SK-MEL-5 (cell line): ENCODE measurements at regions not wholly inside any gene's neighbourhood (a gene's known extent, or its start where the extent isn't known, plus 50 kb on each side); places are given as distances from the start of the nearest gene placed in this dataset.

ENCODE experiments used
- DNase-seq: peaks from one replicate; pipeline ENCODE4 v3.0.0-alpha.2; 2016; ENCODE audit warnings: low read depth, low spot score
- in situ Hi-C: cut with HindIII; loops from 2 replicates; pipeline ENCODE4 v1.10.0; 2016; ENCODE audit warnings: low sequenced_read_pairs, high pct_unique_total_duplicates, low pct_unique_long_range_greater_than_20kb

DNA sequence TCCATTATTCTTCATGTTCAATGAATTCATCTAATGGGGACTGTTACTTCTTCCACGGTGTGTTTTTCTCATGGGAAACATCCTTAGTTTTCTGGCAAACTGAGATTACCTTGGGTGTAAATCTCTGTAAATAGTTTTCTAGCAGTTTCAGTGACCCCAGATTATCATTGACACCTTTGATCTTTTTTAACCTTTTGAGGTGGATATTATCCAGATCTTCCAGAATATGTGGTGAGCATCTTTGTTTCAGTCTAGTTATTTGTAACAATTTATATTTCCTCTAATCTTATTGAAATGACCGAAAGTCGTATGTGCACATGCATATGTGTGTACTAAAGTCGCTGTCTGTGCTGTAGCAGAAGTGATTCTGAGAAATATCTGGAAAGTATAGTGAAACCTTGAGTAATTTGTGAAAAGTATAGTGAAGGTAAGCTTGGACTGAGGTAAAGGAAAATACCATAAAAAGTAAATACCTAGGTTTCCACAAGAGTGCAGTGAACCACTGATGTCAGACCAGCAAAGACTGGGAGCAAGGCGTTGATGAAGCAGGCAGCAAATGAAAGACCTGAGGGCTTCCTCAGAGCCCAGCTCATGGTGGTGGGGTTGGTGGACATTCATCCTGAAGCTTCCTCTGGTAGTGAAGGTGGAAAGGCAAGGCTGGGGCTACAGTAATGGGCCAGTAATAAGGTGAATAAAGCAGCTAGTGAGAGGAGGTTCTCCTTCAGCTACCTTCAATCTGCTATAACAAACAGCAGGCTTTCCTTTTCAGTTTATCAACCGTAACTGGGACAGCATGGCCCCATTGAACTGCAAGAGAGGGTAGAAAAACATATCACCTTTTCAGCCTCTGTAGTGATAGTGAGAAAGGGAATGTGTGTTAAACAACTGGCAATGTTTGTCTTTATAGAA, 480.2 kb upstream of the FBXO33 start:
- in situ Hi-C loops, result no loop called here
- DNase-seq, result no peak

DNA sequence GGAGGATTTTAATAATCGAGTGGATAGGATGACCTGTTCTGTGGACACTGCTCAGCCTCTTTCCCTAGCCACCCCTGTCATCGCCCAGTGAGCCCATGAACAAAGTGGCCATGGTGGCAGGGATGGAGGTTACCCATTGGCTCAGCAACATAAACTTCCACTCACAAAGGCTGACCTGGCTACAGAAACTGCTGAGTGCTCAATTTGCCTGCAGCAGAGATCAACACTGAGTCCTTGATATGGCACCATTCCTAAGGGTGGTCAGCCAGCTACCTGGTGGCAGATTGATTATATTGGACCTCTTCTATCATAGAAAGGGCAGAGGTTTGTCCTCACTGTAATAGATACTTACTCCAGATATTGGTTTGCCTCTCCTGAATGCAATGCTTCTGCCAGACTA, 465.4 kb upstream of the FBXO33 start:
- no peak for DNase-seq
- in situ Hi-C loops, result no loop called here

DNA sequence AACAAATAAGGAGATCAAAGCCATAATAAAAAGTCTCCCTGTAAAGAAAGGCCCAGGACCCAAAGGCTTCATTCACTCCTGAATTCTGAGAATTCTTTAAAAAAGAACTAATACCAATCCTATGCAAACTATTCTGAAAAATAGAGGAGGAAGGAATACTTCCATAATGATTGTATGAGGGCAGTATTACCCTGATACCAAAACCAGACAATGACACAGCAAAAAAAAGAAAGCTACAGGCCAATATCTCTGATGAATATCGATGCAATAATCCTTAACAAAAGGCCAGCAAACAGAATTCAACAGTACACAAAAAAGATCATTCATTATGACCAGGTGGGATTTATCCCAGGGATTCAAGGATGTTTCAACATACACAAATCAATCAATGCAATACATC, 457.8 kb upstream of the FBXO33 start:
- in situ Hi-C loops, result no loop called here
- DNase-seq, result no peak

DNA sequence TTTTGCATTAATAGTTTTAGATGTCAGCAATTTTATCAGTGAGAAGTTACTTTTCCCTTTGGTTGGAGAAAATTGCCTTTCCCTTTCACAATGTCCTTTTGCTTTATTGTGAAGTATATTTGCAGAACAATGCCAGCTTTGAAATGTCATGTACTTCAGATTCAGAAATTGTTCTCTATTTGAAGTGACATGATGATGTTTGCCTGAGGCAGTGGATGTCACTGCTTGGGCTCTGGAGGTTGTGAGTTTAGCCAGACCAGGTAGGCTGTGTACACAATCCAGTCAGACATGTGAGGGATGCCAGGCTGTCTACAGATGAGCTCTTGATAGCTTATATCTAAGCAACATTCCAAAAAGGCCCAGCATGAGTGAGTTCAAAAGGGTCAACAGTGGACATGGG, 451.9 kb upstream of the FBXO33 start:
- in situ Hi-C loops, result no loop called here

DNA sequence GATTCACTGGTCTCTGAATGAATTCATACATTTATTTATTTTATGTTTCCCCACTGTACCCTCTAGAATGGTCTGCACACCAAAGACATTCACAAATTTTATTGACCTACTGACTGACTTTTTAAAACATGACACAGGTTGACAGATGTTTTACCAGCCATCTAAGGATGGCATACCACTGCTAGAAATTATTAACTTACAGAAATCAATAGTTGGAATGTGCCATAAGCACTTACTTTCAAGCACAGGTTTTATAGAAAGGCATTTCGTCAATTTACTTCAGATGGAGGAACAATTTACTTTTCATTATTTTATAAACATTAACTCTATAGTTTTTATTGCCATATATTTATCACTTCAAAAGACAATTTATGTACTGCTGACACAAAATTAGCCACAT, 448.7 kb upstream of the FBXO33 start:
- in situ Hi-C loops, result no loop called here

More for the DNA sequence above, 451.9 kb upstream of the FBXO33 start:
- no peak for DNase-seq

DNA sequence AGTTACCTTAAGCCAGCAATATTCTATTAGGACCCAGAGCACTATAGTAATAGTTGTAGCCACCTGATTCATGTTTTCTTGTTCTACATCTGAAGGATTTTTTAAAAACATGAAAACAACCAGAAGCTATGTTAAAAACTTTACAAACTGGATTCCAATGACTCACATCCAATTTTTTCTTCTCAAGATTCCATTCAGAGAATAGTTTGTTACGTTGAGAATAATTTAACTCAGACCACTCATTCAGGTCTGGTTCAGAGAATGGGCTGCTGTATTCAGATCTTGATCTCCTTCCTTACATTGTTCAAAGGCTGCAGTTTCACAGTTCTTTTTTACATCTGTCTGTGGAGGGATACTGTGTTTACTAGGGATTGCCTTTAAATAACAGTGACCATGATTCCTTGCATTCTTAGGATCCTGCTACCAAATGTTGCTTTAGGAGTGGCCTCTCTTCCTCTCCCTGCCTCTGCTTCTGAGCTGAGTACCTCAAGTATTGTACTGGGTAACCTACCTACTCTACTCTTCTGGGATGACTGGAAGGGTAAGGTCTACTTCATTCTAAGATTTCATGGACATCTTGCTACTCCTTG, 448.0 kb upstream of the FBXO33 start:
- in situ Hi-C loops, result no loop called here
- no peak for DNase-seq

More for the DNA sequence above, 448.7 kb upstream of the FBXO33 start:
- DNase-seq, result no peak

DNA sequence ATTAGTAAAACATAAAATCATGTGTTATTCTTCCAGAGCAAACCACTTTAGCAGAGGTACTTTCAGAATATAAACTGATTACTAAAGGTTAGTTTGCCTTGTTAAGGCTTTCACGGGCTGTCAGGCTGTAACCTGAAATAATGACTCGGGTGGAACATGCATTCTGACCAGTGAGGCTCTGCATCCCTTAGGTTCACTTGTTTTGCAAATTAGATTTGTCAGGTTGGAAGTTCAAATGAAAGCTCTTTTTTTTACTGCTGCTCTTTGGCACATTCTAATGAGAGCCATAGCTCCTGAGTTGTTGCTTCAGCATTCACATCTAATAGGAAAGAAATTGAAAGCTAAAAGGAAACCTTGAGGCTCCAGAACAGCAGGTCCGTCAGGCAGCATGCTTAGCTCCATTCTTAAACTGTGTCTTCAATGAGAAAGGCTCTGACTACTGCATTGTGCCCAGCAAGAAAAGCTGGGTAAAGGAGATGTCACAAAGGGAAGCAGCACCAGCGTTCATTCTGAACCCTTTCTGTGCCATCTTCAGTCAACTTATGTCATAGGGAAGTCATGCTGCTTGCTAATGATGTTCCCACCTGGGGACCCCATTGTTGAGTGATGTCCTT, 445.5 kb upstream of the FBXO33 start:
- no peak for DNase-seq
- in situ Hi-C loops, result no loop called here

DNA sequence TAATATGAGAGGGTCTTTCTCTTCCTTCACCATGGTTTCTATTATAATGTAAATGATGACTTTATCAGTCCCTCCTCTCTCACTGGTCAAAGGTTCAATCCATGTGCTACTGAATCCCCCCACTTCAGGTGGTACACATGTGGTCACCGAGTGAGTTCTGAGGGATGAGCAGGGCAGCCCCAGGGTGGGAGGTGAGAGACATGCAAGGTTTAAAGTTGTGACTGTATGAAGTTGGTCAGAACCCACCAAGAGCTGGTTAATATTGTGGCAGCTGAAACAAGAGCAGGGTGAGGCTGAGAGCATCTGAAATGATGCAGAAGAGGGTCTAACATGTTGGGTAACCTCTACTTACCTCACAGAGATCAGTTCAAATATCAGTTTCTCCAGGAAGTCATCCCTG, 444.7 kb upstream of the FBXO33 start:
- DNase-seq, result no peak
- in situ Hi-C loops, result no loop called here

DNA sequence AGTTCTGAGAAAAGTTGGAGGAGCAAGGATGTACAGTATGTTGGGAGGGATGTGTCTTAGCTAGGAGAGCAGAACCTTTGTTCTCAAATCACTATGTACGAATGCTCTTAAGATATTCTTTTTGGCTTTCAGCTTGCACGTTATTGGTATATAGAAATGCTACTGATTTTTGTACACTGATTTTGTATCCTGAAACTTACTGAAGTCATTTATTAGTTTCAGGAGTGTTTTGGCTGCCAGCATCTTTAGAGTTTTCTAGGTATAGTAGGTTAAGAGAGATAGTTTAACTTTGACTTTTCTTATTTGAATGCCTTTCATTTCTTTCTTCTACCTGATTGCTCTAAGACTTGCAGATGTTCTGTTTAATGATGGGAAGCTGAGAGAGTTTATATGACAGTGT, 442.8 kb upstream of the FBXO33 start:
- in situ Hi-C loops, result no loop called here

DNA sequence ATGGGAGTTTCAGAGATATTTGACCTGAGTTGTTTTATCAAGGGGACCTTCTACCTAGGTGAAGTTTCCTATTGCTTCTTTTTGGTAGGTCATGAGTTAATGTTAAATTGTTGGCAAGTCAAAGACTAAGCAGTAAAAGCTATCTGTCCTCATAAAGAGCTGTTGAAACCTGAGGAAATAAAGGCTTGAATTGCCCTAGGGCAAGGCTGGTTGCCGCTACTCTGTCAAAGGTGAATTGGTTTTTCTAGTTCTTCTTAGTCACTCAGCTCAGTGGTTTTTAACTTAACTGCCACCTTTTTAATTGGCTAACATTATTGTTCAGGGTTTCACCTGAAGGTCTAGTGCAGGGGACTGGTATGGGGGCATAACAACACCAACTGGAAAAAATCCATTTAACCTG, 441.6 kb upstream of the FBXO33 start:
- in situ Hi-C loops, result no loop called here
- DNase-seq, result no peak

More for the DNA sequence above, 442.8 kb upstream of the FBXO33 start:
- DNase-seq, result no peak

DNA sequence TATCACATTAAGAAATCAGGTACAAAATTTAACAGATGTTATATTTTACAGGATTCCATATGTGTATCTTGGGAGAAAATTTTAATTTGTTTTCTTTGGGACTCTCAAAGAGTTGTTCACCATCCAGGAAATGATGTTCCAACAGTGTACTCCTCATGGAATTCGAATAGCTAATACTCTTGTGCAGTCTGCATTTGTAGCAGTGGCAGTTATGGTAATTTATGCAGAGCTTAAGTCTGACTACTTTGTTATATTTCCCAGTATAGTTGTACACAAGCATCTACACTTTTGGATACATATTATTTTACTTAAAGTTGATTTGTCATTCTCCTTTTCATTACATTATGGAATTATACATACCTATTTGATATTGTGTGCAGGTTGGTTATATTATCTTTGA, 436.7 kb upstream of the FBXO33 start:
- in situ Hi-C loops, result no loop called here
- DNase-seq, result no peak

DNA sequence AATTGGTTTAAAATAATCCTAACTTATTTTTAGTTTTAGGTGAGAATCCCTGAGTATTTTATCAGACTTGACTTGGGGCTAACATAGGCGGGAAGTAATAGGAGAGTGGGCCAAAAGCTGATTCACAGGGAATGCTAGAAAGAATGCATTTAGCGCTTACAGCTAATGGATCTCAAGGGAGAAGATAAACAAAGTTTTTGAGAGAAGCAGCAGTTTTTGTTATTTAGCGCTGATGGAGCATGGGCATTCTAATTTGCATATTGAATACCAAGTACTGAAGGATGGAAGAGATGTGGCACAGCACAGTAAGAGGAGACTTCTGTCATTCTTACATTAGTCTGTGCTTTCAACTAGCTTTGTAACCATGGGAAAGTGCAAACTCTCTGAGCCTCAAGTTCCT, 436.0 kb upstream of the FBXO33 start:
- in situ Hi-C loops, result no loop called here
- no peak for DNase-seq

DNA sequence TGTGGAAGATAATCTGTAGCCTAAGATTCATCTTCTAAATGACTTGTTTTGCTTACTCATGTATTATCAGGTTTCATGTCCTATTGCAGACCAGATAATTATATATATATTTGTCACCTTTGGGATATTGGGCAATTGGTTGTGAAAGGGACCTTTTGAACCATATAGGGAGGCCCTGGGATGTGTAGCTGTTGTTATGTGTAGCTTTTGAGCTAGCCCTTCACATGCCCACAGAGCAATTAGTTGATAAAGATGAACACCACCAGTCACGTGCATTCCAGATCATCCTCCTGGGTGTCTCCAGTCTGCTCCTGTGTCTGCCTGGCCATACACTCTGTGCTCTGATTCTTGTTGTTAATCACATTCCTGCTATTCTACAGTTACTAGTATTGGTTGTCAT, 431.2 kb upstream of the FBXO33 start:
- in situ Hi-C loops, result no loop called here

DNA sequence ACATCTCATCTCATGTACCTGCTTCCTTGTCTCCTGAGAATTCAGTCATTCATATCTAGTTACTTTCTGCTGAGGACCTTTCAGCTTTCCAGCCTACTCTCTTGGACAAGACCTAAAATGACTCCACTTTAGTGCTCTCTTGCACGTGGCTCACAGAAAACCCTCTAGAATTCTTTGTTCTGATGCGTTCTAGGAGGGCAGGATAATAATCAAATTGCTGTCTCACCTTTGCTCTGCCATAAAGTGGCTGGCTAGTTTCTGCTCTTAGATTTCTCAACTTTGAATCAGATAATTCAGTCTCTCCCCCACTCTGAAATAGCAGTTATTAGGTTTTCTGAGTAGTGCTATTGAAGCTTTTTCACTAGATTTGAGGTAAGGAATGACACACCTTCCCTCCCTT, 429.5 kb upstream of the FBXO33 start:
- in situ Hi-C loops, result no loop called here
- no peak for DNase-seq

More for the DNA sequence above, 431.2 kb upstream of the FBXO33 start:
- no peak for DNase-seq

DNA sequence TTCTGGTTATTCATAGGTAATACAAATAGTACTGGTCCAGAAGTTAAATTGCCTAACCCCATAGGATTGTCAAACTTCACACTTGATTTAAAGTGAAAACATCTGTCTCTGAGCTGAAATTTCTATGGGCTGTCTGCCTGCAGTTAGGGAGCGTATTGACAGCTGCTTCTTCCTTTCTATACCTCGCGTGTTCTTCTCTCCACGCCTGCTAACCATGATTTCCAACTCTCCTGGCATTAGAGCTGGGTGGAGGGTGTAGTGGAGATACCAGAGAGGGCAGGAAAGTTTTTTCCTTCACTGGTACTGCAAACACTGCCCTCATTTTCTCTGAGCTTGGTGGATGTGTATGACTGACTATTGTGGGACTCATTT, 429.0 kb upstream of the FBXO33 start:
- no peak for DNase-seq

DNA sequence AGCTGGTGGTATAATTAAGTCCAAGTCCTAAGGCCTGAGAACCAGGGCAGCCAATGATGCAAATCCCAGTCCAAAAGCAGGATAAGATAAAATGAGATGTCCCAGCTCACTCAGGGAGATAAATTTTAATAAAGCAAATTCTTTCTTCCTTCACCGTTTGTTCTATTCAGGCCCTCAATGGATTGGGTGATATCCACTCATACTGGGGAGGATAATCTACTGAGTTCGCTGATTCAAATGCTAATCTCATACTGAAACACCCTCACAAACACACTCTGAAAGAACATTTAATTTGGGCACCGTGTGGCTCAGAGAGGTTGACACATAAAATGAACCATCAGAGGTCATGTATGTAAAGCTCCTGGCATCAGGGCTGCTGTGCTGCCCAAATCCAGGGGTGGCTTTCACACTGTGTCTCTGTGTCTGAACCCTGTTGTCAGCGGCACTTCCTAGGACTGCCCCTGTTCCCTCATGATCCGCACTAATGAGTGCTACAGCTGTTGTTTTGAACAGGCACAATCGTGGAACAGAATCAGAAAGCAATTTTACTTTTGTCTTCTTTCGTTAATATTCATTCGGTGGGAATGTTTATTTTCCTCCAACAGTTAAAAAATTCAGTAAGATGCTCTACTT, 428.5 kb upstream of the FBXO33 start:
- in situ Hi-C loops, result no loop called here
- no peak for DNase-seq

More for the DNA sequence above, 429.0 kb upstream of the FBXO33 start:
- in situ Hi-C loops, result no loop called here

DNA sequence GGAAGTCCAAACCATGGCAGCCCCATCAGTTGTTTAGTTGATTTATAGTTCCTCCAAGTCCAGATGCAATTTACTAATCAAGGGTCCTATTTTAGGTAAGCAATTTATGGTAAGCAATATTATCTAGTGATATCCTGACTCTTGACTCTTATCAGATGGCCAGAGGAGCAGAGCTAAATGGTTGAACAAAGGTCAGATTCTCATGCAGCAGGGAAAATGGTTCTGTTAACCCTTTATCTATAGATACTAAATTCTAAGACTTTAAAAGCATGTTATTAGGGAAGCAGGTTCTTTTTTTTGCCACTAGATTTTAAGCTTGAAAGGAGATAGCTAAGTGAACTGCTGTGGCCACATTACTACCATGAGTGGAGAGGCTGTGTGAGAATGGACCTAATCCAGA, 427.1 kb upstream of the FBXO33 start:
- DNase-seq, result no peak
- in situ Hi-C loops, result no loop called here

DNA sequence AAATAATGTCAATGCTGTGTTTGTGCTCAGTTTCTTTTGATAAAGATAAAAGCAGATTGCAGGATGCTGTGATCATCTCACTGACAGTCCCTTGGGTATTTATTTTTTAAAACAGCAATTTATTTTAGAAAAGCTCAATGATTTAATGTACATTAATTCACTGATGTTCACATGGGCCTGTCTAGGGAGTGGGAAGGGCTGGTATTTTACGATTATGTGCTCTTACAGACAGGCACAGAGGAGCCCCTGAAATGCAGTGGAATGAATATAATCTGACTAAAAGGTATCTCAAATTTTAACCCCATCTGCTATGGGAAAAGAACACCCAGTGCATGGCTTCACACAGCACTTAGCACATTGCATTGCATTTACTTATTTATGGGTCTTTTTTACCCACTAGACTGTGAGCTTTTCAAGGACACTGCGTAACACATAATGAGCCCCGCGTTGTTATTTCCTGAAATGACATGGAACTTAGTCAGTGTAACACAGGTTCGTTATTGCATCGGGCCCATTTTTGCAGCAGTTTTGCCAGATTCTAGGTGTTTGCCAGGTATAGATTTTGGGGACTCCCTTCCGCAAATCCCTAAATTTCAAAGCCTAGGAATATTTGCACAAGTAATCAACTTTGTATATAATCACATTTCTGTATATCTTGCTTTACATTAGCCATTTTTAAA, 425.3 kb upstream of the FBXO33 start:
- no peak for DNase-seq

More for the DNA sequence above, 425.3 kb upstream of the FBXO33 start:
- in situ Hi-C loops, result no loop called here
